A549 (cell line): ENCODE measurements at regions not wholly inside any gene's neighbourhood (a gene's known extent, or its start where the extent isn't known, plus 50 kb on each side); places are given as distances from the start of the nearest gene placed in this dataset.

Source experiments
- ATAC-seq, 2 experiments: fragments of 200-7000 bp in 1 of 2; fragments of >200 bp in 1 of 2; cut with Nextera tagmentation in 1 of 2; cut with Tn5 transposase in 1 of 2; 3 replicates each; pipeline versions ENCODE4 v1.8.0 to v1.9.1; 2018 to 2020; ENCODE audit warnings: mild to moderate bottlenecking in 1 of 2, moderate library complexity in 1 of 2
- CTCF ChIA-PET: fragments of 300-600 bp; sonication (Branson Sonifier 250); formaldehyde crosslinking; extraction: SDS; loops from one replicate; lab custom pipeline; 2021; ENCODE audit warnings: antibody characterized with exemption, inconsistent platforms; lab: Yijun Ruan, JAX
- POLR2A ChIA-PET: fragments of 350-600 bp; formaldehyde crosslinking; extraction: SDS; loops from one replicate; lab custom pipeline; 2021; ENCODE audit warnings: antibody characterized with exemption, inconsistent platforms; lab: Yijun Ruan, JAX
- DNase-seq, 2 experiments: peaks; one replicate each; pipeline versions ENCODE4 v3.0.0 to v3.0.0-alpha.2; 2011 to 2016; ENCODE audit warnings: low read depth in 1 of 2, low spot score in 1 of 2
- FAIRE-seq: peaks from 2 replicates; lab custom pipeline; 2011; peaks lifted over from hg19 to GRCh38; lab: Jason Lieb, UNC
- H3K27ac ChIP-seq, 2 experiments: fragments of >200 bp; sonication (Bioruptor Twin); formaldehyde crosslinking; 3 replicates each; pipeline ENCODE4 v1.5.1; 2016 to 2017
- H3K4me1 ChIP-seq: fragments of >200 bp; sonication (Bioruptor Twin); formaldehyde crosslinking; 3 replicates; pipeline ENCODE4 v1.6.1; 2016
- H3K4me2 ChIP-seq: fragments of >200 bp; sonication (Bioruptor Twin); formaldehyde crosslinking; 3 replicates; pipeline ENCODE4 v1.6.1; 2016
- H3K4me3 ChIP-seq: fragments of >200 bp; sonication (Bioruptor Twin); formaldehyde crosslinking; 3 replicates; pipeline ENCODE4 v1.5.1; 2016
- H3K9me3 ChIP-seq: fragments of >200 bp; sonication (Bioruptor Twin); formaldehyde crosslinking; 3 replicates; pipeline ENCODE4 v1.6.1; 2016
- CBX2 ChIP-seq: fragments of 200-600 bp; sonication (generic); IDR thresholded peaks from 2 replicates; pipeline ENCODE4 v1.6.1; 2016; ENCODE audit warnings: low read depth, mild to moderate bottlenecking, borderline replicate concordance
- CEBPB ChIP-seq, 2 experiments: fragments of >200 bp in 1 of 2; sonication (Bioruptor Twin) in 1 of 2; formaldehyde crosslinking in 1 of 2; IDR thresholded peaks; 2 replicates each; pipeline ENCODE4 v1.6.1; 2012 to 2016
- CTCF ChIP-seq: fragments of >200 bp; sonication (Bioruptor Twin); formaldehyde crosslinking; IDR thresholded peaks from 3 replicates; pipeline ENCODE4 v1.5.1; 2016
- ESRRA ChIP-seq: fragments of 150-350 bp; IDR thresholded peaks from 2 replicates; pipeline ENCODE4 v1.6.1; 2014; ENCODE audit warnings: mild to moderate bottlenecking, low read length, borderline replicate concordance
- FOSB ChIP-seq: fragments of 250-450 bp; sonication (Bioruptor Pico); IDR thresholded peaks from 2 replicates; pipeline ENCODE4 v1.5.0; 2020; ENCODE audit warnings: mild to moderate bottlenecking, moderate library complexity
- GATA3 ChIP-seq: IDR thresholded peaks from 2 replicates; pipeline ENCODE4 v1.6.1; 2012; ENCODE audit warnings: borderline replicate concordance
- HOXA7 ChIP-seq: fragments of 250-450 bp; sonication (Bioruptor Pico); IDR thresholded peaks from 2 replicates; pipeline ENCODE4 v1.5.0; 2020; ENCODE audit warnings: mild to moderate bottlenecking, moderate library complexity
- HOXB13 ChIP-seq: fragments of 250-450 bp; sonication (Bioruptor Pico); IDR thresholded peaks from 2 replicates; pipeline ENCODE4 v1.5.0; 2020; ENCODE audit warnings: low read depth, mild to moderate bottlenecking, moderate library complexity
- HOXB5 ChIP-seq: fragments of 250-450 bp; sonication (Bioruptor Pico); IDR thresholded peaks from 2 replicates; pipeline ENCODE4 v1.5.0; 2020; ENCODE audit warnings: mild to moderate bottlenecking, moderate library complexity
- JUNB ChIP-seq: fragments of >200 bp; sonication (Bioruptor Twin); formaldehyde crosslinking; IDR thresholded peaks from 2 replicates; pipeline ENCODE4 v1.6.1; 2016
- KDM1A ChIP-seq: fragments of 200-600 bp; sonication (generic); IDR thresholded peaks from 2 replicates; pipeline ENCODE4 v1.6.1; 2016; ENCODE audit warnings: low read depth, mild to moderate bottlenecking
- MAX ChIP-seq: IDR thresholded peaks from 2 replicates; pipeline ENCODE4 v1.6.1; 2012
- NPAS2 ChIP-seq: fragments of 250-450 bp; sonication (Bioruptor Pico); IDR thresholded peaks from 2 replicates; pipeline ENCODE4 v1.8.0; 2022; ENCODE audit warnings: mild to moderate bottlenecking, moderate library complexity, borderline replicate concordance
- PBX3 ChIP-seq: IDR thresholded peaks from 2 replicates; pipeline ENCODE4 v1.6.1; 2012
- RCOR1 ChIP-seq: fragments of 150-350 bp; IDR thresholded peaks from 2 replicates; pipeline ENCODE4 v1.6.1; 2014; ENCODE audit warnings: antibody characterized with exemption, low read length, low read depth
- REST ChIP-seq: fragments of 200-600 bp; sonication (generic); IDR thresholded peaks from 2 replicates; pipeline ENCODE4 v1.6.1; 2016; ENCODE audit warnings: antibody characterized with exemption, mild to moderate bottlenecking, moderate library complexity
- RFX5 ChIP-seq: fragments of 450-650 bp; IDR thresholded peaks from 2 replicates; pipeline ENCODE4 v1.7.1; 2014; ENCODE audit warnings: antibody characterized with exemption, mild to moderate bottlenecking, moderate library complexity
- ZNF302 ChIP-seq: fragments of 250-450 bp; sonication (Bioruptor Pico); IDR thresholded peaks from 2 replicates; pipeline ENCODE4 v1.9.0; 2021; ENCODE audit warnings: inconsistent platforms, mild to moderate bottlenecking, moderate library complexity
- ZSCAN20 ChIP-seq: fragments of 250-450 bp; sonication (Bioruptor Pico); IDR thresholded peaks from 2 replicates; pipeline ENCODE4 v1.8.0; 2022; ENCODE audit warnings: mild to moderate bottlenecking, moderate library complexity
- WGBS: methylation state at CpG from one replicate; pipeline ENCODE4 v1.1.6; 2017; ENCODE audit errors: missing lambda C conversion rate; 5-methylcytosine and 5-hydroxymethylcytosine counted together

- TF ChIP-seq NPAS2 (no peak), JUNB (no peak)
Observed at GRCh38 chr10:35881320-35881719, 239.2 kb upstream of the FZD8 start (continued).

GRCh38 chr10:35876248-35876647 lies 234.2 kb upstream of the FZD8 start:
- peak overlapping the region; percentile 32; the same call in 2 of the 3 replicates for H3K4me2 ChIP-seq
- H3K27ac ChIP-seq: peak overlapping the region; percentile 0 to 62; a peak in 4 of 6 replicates
- H3K9me3 ChIP-seq: no peaks in the 10 kb centered on the region; the same call in 2 of the 3 replicates
- ChIA-PET POLR2A (no interaction called here), CTCF (no interaction called here)
- no peak overlapping the region for H3K4me3 ChIP-seq
- ATAC-seq (peak; percentile 39 to 70; a peak in 5 of 6 replicates), FAIRE-seq (no peak), DNase-seq (peak; percentile 10 to 55)
- 15% methylated on average over 4 of the region's 4 CpGs for WGBS
- TF ChIP-seq GATA3: peak; percentile 70; the same call in 1 of the 2 replicates
- TF ChIP-seq CBX2: no peak
- peaks cover 13% of the 10 kb centered on the region; the same call in 2 of the 3 replicates for H3K4me1 ChIP-seq

- peaks cover 13% of the 10 kb centered on the region; the same call in 2 of the 3 replicates for H3K4me1 ChIP-seq
- peak overlapping the region in 1 of 2 experiments; percentile 62; a peak in 4 of 6 replicates for H3K27ac ChIP-seq
- WGBS: 62% methylated on average over 10 of the region's 10 CpGs
- DNase-seq: no peak
- ATAC-seq: no peak
- ChIA-PET POLR2A (no interaction called here), CTCF (no interaction called here)
- H3K4me2 ChIP-seq: no peak overlapping the region
- no peak for FAIRE-seq
- no peaks in the 10 kb centered on the region; the same call in 2 of the 3 replicates for H3K9me3 ChIP-seq
- TF ChIP-seq KDM1A (no peak), GATA3 (no peak), MAX (no peak), HOXB13 (CRISPR knock-in tag) (no peak), CEBPB (IDR thresholded peaks at IDR 0.05) (no peak), NPAS2 (no peak), ZNF302 (CRISPR knock-in tag) (no peak), HOXA7 (no peak), HOXB5 (CRISPR knock-in tag) (no peak), REST (no peak), FOSB (no peak), CTCF (no peak), ESRRA (no peak), RFX5 (no peak), RCOR1 (no peak), PBX3 (no peak), ZSCAN20 (CRISPR knock-in tag) (no peak)
- no peak overlapping the region for H3K4me3 ChIP-seq
Observed at GRCh38 chr10:35875016-35875676, 233.1 kb upstream of the FZD8 start.
